KOPT-K1 (cell line): ENCODE measurements at regions not wholly inside any gene's neighbourhood (a gene's known extent, or its start where the extent isn't known, plus 50 kb on each side); places are given as distances from the start of the nearest gene placed in this dataset.

Source experiments
- H3K27ac ChIP-seq: fragments of 200-600 bp; sonication (generic); 2 replicates; pipeline ENCODE4 v1.5.1; 2016; ENCODE audit warnings: antibody characterized with exemption, mild to moderate bottlenecking, low read depth, low read length; ENCODE audit not compliant: poor library complexity, severe bottlenecking
- H3K36me3 ChIP-seq: fragments of 200-600 bp; sonication (generic); 2 replicates; pipeline ENCODE4 v1.5.1; 2017; ENCODE audit warnings: antibody characterized with exemption, mild to moderate bottlenecking, low read length, moderate library complexity; ENCODE audit not compliant: insufficient read depth
- H3K9me3 ChIP-seq: fragments of 200-600 bp; sonication (generic); 2 replicates; pipeline ENCODE4 v1.5.1; 2017; ENCODE audit warnings: antibody characterized with exemption, low read length, mild to moderate bottlenecking; ENCODE audit not compliant: insufficient read depth, poor library complexity, severe bottlenecking

DNA sequence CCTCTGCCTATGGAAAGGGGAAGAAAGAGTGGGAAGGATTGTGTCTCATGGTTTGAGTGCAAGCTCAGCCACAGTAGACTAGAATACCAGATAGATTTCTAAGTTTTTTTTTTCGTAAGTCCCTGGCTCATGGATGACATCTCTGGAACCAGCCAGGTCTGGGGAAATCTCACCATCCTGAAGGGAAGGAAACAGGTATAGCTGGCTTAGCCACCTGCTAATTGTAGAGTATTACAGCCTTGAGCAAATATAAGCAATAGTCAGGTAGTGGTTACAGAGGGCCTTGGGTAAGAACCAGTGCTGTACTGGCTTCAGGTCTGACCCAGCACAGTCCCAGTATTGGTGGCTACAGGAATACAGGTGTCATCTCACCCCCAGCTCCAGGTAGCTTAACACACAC is 500.9 kb upstream of the PRMT6 start:
- no peaks in the 10 kb centered on the region for H3K9me3 ChIP-seq
- no peaks in the 10 kb centered on the region for H3K36me3 ChIP-seq
- no peak overlapping the region for H3K27ac ChIP-seq

DNA sequence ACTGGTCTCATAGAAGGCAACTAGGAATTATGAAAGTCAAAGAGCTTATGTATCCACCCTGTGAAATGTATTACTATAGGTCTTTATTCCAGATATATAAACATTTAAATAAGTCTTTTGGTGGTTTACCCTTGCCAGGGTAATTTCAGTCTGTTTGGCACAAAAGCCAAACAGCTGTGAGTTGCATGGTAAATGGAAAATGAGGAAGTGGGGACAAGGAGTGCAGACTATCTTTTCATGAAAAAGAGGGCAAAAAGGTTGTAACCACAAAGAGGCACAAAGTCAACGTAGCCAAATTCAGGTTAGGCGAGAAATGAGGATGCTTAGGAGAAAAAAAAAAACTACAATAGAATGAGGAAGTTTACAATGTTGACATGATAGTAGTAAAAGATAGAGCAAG is 492.3 kb upstream of the PRMT6 start:
- Histone ChIP-seq H3K27ac (no peak overlapping the region), H3K9me3 (no peaks in the 10 kb centered on the region), H3K36me3 (no peaks in the 10 kb centered on the region)

DNA sequence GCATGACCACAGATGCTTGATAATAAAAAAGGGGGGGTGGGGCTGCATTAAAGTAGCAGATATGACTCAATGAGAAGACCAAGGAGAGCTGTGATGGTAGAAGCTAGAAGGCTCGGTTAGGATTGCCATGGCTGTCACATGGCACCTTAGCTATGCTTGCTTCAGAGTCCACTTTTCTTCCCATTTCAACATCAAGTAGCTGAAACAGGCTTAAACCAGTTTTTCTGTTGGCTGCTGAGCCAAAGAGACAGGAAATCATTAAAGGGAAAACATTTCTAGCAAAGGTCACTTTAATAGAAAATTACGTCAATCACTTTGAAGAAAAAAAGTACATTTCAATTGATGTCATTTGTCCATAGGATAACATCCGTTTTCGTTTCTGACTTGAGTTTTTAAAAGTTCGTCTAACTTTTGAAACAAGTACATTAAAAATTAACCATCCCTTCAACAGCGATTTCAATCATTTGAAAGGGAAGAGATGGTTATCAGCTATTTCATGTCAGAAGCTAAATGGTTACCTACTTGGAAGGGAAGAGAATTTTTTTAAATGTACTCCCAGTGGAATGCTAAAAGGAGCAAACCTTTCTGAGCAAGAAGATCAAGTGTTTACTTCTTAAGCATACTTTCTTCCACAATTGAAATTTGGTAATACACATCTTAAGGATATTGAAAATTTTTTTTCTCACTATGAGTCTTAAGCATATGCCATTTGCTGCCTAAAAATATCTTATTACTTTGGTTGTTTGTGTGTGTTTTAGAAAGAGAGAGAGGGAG is 488.1 kb upstream of the PRMT6 start:
- Histone ChIP-seq H3K9me3 (no peaks in the 10 kb centered on the region), H3K27ac (no peak overlapping the region), H3K36me3 (no peaks in the 10 kb centered on the region)

DNA sequence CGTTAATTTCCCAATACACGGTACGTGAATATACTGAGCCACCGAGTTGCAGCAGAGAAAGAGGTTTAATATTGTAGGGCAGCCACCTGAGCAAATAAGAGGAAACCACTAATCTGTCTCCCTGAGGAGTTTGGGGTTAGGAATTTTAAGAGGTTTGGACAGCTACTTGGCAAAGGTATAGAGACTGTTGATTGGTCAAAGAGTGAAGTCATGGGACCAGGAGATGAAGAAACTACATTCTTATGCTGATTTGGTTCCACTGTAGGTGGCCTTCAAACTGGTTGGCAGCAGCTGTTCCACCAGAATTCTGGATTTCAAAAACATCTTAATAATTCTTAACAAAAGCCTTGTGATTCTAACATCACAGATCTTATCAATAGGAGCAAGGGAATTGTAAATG is 485.4 kb upstream of the PRMT6 start:
- Histone ChIP-seq H3K27ac (no peak overlapping the region), H3K36me3 (no peaks in the 10 kb centered on the region), H3K9me3 (no peaks in the 10 kb centered on the region)

DNA sequence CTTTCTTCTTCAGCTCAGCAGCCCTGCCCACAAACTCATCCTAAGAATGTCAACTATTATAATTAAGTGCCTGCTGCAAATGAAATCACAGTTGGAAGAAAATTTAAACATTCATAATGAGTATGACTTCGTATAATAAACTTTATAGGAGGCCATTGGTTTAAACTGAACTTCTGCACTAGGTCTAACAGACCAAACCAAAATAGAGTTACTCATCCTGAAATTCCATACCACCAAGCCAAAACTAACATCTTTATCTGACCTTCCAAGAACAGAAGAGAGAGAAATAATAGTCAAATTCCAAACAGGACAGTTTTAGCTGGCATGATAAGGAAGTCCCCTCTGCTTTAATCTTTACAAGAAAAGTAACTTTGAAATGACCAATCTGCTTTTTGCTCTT is 472.4 kb upstream of the PRMT6 start:
- no peaks in the 10 kb centered on the region for H3K36me3 ChIP-seq
- H3K9me3 ChIP-seq = no peaks in the 10 kb centered on the region
- H3K27ac ChIP-seq = no peak overlapping the region

DNA sequence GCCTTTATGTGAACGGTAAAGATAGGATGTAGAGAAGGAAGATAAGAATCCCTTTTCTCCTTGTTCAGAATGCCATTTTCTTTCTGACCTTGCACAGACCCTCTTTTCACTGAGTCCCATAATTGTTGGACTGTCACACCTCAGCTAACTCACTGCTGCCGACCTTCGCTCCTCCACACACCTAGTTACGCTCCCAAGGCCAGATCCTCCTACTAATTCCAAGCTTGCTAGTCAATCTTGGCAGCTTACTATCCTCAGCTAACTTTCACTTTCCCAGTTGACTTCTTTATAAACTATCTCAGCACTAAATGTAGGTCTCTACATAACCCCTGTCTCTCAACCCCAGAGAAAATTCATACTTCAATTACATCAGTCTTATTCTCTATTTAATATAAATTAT is 471.8 kb upstream of the PRMT6 start:
- Histone ChIP-seq H3K27ac (no peak overlapping the region), H3K9me3 (no peaks in the 10 kb centered on the region), H3K36me3 (no peaks in the 10 kb centered on the region)

DNA sequence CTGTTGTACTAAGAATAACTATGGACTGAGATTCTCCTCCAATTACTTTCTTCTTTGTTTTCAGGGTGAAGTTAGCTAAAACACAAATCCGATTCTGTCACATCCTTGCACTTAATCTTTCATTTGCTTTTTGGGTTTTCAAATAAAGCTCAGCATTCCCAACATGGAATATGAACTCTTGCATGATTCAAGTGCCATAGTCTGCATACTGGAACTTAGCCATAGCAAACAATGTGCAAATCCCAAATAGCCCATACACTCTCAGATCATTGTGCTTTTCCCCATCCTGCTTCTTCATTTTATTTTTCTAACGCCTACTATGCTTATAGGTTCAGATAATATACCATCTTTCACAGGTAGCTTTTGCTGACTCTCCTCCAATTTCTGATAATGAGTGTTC is 455.8 kb upstream of the PRMT6 start:
- H3K27ac ChIP-seq = no peak overlapping the region
- H3K9me3 ChIP-seq = no peaks in the 10 kb centered on the region
- H3K36me3 ChIP-seq = no peaks in the 10 kb centered on the region

DNA sequence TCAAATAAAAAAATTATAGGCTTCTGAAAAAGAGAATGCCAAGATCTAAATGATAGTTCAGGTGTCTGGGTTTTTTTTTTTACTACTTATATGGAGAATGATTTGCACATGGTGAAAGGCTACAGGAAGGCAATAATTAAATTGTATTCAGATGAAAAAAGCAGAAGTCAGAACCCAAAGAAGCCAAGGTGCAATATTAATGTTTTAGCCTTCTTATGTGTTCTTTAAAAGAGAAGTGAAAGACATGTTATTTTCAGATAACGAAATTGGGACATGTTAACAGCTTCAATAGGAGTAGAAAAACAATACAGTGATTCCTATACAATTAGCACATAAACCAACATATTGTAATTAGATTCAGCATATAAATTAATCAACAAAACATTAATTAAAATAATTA is 452.9 kb upstream of the PRMT6 start:
- H3K9me3 ChIP-seq = no peaks in the 10 kb centered on the region
- H3K36me3 ChIP-seq = no peaks in the 10 kb centered on the region
- no peak overlapping the region for H3K27ac ChIP-seq

DNA sequence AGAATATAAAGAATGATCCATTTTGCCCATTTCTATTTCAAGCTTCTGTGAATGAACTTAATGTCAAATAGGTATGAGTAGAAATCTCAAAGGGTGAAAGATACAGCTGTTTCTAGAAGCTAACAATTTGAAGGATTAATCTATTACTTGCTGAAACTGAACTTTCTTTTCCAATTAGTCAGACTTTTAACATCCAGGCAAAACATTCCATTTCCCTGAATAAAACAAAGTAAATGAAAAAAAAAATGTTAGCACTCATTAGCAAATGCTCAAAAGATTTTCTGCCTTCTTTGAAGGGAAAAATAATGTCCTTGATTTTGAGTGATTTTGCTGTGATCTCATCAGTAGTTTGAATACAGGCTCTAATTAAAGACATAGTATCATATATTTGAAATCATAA is 447.6 kb upstream of the PRMT6 start:
- H3K27ac ChIP-seq = no peak overlapping the region
- no peaks in the 10 kb centered on the region for H3K9me3 ChIP-seq
- H3K36me3 ChIP-seq = no peaks in the 10 kb centered on the region

DNA sequence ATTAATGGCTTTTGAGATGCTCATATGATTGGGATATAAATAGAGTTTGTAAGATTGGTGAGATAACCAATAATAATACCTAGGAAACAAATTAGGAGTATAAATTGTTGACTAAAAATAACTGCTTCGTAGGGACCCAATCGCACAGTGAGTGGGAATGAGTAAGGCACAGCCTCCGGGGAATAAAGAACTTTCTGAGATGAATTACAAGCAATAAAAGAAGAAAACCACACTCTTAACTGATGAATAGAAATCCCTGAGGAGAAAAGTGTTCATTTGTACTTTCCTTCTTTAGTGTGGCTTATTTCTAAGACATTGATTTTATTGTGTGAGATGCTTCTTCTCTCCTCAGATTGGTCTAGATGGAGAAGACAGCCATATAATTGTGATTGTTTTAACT is 443.4 kb upstream of the PRMT6 start:
- H3K27ac ChIP-seq = no peak overlapping the region
- no peaks in the 10 kb centered on the region for H3K36me3 ChIP-seq
- no peaks in the 10 kb centered on the region for H3K9me3 ChIP-seq

DNA sequence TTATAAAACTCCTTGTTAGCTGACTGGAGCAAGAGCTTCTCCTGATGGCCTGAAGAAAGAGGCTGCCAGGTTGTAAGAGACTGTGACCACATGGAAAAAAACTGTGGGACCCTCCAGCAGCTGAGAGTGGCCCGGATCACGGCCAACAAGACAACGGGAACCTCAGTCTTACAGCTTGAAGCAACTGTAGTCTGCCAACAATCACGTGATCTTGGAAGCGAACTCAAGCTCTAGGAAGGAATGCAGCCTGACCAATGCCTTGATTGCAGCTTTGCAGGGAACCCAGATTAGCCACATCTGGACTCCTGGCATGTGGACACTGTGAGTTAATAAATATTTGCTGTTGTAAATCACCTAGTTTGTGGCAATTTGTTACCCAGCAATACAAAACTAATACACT is 442.6 kb upstream of the PRMT6 start:
- no peaks in the 10 kb centered on the region for H3K9me3 ChIP-seq
- no peaks in the 10 kb centered on the region for H3K36me3 ChIP-seq
- H3K27ac ChIP-seq = no peak overlapping the region

DNA sequence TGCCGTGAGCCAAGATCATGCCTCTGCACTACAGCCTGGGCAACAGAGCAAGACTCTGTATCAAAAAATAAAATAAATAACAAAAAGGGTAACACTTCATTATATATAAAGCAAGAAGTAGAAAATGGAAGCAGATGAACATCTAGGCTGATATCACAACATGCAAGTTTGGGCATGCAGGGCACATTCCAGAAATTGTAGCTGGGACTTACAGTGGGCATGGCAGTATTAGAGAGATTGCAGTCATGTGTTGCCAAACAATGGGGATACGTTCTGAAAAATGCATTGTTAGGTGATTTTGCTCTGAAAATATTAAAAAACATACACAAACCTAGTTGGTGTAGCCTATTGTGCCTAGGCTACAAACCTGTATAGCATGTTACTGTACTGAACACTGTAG is 441.0 kb upstream of the PRMT6 start:
- no peaks in the 10 kb centered on the region for H3K9me3 ChIP-seq
- H3K27ac ChIP-seq = no peak overlapping the region
- H3K36me3 ChIP-seq = no peaks in the 10 kb centered on the region

DNA sequence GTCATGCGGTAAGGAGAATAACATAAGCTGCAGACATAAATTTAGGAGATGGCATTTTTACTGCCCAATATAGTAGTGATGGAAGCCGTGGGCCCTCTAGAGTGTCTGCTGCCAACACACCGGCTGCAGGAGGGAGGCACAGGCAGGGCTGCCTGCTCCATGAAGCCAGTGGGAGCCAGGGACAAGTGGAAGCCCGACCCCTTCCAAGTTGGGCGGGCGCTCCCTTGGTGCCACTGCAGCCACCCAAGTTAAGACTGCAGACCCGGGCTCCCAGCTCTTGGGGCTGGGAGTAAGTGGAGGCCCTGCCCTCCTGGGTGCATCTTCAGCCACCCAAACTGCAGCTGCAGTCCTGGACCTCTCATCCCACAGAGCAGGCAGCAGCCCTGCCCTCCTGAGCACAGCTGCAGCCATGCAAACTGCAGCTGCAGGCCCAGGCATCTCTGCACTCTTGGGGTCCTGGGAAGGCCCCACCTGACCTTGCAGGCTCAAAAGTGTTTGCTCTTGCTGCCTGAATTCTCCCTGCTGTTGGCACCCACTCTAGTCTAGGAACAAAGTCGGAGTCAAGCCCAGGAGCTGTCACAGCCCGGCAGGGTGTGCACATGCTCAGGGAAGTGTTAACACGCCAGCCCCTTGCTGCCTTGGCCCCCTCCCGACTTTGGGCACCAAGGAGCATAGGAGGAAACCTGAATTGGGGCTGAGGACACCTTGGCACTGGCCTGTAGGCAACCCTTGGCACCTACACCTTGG is 437.2 kb upstream of the PRMT6 start:
- Histone ChIP-seq H3K36me3 (no peaks in the 10 kb centered on the region), H3K9me3 (no peaks in the 10 kb centered on the region), H3K27ac (no peak overlapping the region)

DNA sequence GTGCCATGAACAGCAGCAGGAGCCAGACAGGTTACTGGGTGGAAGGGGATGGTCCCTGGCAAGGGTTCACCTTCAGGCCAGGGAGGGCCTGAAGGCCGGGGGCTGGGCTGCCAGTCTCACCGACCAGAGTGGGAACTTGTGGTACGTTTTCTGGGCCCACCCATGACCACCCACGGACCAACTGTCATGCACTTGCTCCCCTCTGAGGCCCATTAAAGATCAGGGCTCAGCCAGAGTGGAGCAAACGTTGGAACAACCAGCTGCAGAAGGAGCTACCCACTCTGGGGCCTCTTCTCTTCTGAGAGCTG is 436.7 kb upstream of the PRMT6 start:
- no peaks in the 10 kb centered on the region for H3K9me3 ChIP-seq
- no peaks in the 10 kb centered on the region for H3K36me3 ChIP-seq
- no peak overlapping the region for H3K27ac ChIP-seq

DNA sequence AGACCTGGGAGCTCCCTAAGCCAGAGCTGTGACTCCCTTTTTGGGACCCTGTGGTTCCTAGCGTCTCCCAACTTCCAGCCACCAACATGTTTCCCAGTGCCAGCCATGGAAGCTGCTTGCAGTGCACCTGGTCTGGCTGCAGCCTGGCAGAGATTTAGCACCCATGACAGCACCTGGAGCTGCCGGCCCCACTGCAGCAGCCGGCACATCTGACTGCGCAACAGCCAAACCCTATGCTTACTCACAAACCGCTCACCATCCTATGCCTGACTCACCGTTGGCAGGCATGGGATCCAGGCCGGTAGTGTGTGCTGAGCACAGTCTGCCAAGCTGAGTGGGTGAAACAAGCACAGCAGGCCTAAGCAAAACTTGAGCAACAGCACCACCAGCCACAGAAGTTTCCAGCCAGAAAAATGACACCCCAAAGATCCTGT is 435.9 kb upstream of the PRMT6 start:
- no peaks in the 10 kb centered on the region for H3K9me3 ChIP-seq
- no peaks in the 10 kb centered on the region for H3K36me3 ChIP-seq
- H3K27ac ChIP-seq = no peak overlapping the region

DNA sequence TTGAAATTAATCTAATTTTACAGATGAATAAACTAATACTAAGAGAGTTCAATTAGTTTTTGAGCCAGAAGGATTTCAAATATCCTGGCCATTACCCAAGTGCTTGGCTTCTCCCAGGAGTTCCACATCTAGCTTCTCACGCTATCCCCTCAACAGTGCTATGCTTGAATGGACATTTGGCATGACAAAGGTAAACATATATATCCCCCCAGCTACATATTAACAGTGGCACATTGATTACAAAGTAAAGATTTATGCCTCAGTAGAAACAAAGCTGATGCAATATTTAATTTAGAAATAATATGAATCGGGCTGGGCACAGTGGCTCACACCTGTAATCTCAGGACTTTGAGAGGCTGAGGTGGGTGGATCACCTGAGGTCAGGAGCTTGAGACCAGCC is 434.6 kb upstream of the PRMT6 start:
- Histone ChIP-seq H3K9me3 (no peaks in the 10 kb centered on the region), H3K36me3 (no peaks in the 10 kb centered on the region), H3K27ac (no peak overlapping the region)
